HG02981 (cell line): ENCODE measurements at regions not wholly inside any gene's neighbourhood (a gene's known extent, or its start where the extent isn't known, plus 50 kb on each side); places are given as distances from the start of the nearest gene placed in this dataset.
"Not testable (repeated sequence)": the region's sequence is repeated elsewhere in the genome, so short reads cannot be mapped to it uniquely, and the experiment has no call there.

Experiments used
- ATAC-seq: cut with Tn5 transposase; IDR thresholded peaks from one replicate; pipeline ENCODE4 v1.9.1; 2021; ENCODE audit warnings: mild to moderate bottlenecking, moderate library complexity; ENCODE audit not compliant: unreplicated experiment

- no peak for ATAC-seq
Measured at GRCh38 chr2:16226943-16227664, 286.8 kb downstream of the MYCN start.

- ATAC-seq: no peak
Measured at GRCh38 chr2:16226381-16226780, 286.0 kb downstream of the MYCN start.

- ATAC-seq: no peak
Measured at GRCh38 chr2:16225545-16225944, 285.2 kb downstream of the MYCN start.

- no peak for ATAC-seq
Measured at GRCh38 chr2:16225071-16225470, 284.7 kb downstream of the MYCN start.

DNA sequence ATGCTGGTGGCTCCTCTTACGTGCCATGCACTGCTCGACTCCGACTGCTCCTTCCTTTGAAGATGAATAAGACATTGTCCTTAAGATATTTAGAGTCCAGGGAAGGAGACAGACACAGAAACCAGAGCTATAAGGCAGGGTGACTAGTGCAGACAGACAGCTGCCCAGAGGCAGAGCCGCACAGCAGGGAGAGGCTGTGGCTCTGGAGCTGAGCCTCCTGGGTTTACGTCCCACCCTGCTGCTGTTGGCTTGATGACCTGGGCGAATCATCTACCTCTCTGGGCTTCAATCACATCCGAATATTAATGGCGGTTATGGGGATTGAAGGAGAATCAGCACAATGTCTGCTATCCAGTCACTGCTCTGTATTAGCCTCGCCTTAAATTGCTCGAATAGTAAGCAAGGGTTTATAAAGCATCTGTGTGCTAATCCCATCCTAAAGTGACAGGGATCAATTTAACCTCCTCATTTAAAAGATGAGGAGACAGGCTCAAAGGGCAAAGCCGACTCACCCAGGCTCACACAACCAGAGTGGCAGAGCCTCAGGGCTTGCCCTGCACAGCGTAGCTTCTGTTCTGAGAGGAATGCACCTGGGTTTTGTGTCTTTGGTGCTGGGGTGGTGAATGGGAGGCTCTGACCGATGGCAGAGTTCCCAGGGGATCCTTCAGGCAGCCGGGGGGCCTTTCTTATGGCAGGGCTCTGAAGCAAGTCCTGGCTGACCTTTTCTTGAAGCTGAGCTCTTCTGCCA, 284.1 kb downstream of the MYCN start:
- ATAC-seq: no peak

GRCh38 chr2:16223841-16224177, 283.5 kb downstream of the MYCN start:
- no peak for ATAC-seq

DNA sequence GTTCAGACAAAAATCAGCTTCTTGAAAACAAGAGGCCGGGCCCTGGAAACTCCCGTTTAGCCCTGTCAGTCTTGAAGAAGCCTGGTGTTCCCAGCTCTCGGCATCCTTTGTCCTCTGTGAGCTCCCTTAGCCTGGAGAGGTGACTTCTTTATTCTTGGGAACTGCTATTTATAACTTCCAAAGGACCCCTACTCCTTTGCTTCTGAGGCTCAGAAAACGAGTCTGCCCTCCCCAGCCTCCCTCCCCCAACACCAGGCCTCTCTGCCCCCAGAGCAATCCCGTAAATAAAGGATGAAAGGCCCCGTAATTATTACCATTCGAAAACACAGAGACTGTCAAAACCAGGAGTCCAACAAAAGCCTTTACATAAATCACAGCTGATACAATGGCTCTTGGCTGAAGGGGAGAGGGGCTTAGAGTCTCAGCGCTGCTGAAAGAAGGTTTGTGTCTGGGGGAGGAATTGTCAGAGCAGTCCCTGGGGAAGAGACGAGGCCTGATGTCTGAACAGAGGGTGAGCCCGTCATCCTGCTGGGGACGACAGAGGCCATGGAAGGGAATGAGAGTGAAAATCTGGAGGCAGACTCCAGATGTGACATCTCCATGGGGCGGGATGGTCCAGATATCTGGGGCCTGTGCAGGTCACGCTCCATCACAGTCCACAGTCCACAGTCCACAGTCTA, 283.0 kb downstream of the MYCN start:
- ATAC-seq: no peak

GRCh38 chr2:16222326-16222725, 282.0 kb downstream of the MYCN start:
- ATAC-seq: no peak

DNA sequence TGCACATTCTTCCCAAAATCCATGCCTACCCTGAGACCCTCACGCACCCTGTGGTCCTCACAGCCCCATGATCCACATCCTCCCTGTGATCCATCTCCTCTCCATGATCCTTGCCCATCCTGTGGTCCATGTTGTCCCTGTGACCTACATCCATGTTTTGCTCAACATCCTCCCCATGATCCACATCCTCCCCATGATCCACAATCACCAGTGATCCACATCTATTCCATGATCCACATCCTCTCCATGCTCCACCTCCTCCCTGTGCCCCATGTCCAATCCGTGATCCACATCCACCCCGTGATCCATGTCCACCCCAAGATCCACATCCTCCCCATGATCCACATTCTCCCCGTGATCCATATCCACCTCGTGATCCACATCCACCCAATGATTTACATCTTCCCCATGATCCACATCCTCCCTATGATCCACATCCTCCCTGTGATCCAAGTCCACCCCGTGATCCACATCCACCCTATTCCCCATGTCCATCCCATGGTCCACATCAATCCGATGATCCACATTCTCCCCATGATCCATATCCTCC, 281.2 kb downstream of the MYCN start:
- no peak for ATAC-seq

GRCh38 chr2:16219292-16219975, 279.1 kb downstream of the MYCN start:
- no peak for ATAC-seq

DNA sequence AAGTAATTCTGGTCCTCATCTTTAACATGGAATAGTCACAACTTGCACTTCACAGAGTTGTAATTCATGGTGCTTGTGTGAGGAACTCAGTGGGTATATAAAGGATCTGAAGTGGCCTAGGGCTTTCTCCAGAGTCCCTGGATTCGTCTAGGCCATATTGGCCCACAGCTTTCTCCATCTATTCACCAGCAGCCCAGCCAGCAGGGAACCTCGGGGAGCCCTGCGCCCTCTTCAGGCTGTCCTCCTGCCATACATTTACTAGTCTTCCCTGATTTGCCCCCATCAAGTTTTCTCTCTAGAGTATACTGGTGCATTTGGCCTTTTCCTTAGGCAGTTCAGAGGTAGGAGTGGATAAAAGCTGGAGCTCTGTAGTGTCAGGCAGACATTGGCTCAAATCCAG, 278.3 kb downstream of the MYCN start:
- ATAC-seq: peak; percentile 49

- no peak for ATAC-seq
Measured at GRCh38 chr2:16218161-16218560, 277.8 kb downstream of the MYCN start.

DNA sequence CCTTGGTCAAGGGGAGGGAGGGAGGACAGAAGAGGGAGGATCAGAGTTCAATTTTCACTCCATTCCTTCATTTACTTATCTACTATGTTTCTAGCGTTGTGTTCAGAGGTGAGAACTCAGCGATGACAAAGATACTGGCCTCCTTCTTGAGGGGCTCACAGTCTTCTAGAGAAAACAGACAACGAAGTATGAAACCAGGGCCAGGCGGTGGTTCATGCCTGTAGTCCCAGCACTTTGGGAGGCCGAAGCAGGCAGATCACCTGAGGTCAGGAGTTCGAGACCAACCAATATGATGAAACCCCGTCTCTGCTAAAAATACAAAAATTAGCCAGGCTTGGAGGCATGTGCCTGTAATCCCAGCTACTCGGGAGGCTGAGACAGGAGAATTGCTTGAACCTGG, 277.4 kb downstream of the MYCN start:
- ATAC-seq: not testable (repeated sequence)

GRCh38 chr2:16217291-16217690, 276.9 kb downstream of the MYCN start:
- ATAC-seq: no peak

DNA sequence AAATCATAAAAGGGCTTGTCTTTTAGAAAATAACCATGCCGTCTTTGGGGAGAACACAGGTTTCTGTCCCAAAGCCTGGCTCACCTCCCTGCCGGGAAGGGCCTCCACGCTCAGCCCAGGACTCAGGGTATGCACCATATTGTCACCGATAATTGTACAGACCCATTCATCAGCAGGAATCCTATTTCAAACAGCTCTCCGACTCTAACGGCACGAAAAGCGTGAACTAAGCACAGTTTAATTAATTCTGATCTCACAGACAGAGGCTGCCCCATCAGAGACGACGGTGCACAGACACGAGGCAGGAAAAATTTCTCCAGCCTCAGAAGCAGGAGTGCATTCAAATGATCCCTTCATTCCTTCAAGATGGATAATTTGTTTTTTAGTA, 276.2 kb downstream of the MYCN start:
- ATAC-seq: no peak

DNA sequence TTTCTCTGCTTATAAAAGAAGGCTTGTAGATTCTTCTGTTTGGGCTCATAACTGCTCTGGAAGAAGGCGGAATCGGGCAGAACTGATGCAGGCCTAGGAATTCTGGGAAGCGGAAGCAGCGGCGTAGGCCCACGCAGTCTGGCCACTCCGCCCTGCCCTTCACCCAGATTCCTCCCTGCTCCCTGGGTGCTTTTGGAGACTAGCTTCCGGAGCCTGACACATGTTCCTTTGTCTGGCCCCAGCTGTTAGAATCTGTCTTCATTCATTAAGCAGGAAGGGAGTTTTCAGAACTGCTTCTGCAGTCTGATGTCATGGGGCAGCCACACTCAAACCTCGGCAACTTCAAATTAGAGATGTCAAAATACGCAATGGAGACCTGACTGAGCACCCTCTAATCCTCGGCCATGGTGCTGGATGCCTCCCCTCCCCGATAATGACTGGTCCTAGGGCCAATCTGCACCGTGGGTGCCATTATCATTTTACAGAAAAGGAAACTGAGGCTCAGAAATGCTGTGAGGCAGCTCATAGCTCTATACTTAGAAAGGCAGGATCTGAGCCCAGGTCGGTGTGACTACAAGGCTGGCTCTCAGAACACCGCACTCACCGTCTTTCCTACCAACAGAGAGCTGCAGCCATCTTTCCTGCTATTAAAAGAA, 275.7 kb downstream of the MYCN start:
- ATAC-seq: no peak

DNA sequence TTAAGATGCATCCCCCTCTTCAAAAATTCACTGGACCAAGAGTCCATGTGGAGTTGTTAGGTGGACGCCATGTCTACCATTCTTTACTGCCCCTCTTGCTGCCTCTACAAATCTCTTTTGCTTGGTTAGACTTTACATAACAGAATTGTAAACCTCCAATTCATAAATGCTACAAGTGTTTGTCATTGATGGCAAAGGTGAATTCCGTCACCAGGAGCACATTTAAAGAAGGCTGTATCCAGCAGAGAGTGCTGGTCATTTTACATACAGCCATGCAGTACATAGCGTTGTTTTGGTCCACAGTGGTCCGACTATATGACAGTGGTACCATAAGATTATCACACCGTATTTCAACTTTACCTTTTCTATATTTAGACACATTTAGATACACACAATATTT, 274.5 kb downstream of the MYCN start:
- ATAC-seq: no peak

- no peak for ATAC-seq
Measured at GRCh38 chr2:16214391-16214790, 274.0 kb downstream of the MYCN start.

- ATAC-seq: no peak
Measured at GRCh38 chr2:16212321-16212720, 272.0 kb downstream of the MYCN start.

DNA sequence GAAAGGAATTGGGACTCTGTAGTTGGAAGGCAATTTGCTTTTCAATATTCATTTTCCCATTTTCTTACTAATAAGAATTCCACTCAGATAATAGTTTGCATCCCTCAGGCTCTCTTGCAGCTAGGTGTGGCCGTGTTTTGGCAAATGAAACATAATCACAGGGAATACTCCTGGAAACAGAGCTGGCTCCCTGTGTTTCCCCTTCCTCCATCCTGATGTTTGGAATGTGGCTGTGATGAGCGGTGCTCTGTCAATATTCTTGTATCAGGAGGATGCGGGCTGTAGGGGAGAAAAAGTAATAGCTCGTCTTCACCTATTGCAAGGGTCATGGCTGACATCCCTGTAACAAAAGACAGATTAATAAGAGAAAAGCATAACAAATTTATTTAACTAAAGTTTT, 271.0 kb downstream of the MYCN start:
- no peak for ATAC-seq

DNA sequence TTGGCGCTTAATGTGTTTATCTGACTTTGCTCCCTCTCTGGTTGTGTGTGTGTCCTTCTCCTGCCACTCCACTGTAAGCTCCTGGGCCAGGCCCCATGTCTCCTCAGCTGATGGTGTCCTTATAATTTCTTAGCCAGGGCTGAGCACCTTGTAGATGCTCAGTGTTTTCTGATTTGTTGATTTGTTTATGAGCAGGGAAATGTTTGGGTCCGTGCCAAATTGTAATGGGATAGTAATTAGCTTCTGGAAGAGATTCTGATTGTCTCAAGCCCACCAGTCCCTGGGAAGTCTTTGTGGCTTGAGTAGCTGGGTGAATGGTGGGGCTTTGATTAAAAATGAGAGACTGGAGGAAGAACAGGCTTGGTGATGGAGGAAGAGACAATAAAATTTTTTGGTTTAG, 270.5 kb downstream of the MYCN start:
- no peak for ATAC-seq
